Hepatocyte (in vitro differentiated cells): ENCODE measurements at regions not wholly inside any gene's neighbourhood (a gene's known extent, or its start where the extent isn't known, plus 50 kb on each side); places are given as distances from the start of the nearest gene placed in this dataset.

Source experiments
- CTCF ChIP-seq: fragments of 200-600 bp; sonication (generic); IDR thresholded peaks from 2 replicates; pipeline ENCODE4 v1.5.1; 2016; ENCODE audit warnings: antibody characterized with exemption, mild to moderate bottlenecking; ENCODE audit not compliant: poor library complexity
- EZH2 ChIP-seq: fragments of 200-600 bp; sonication (generic); IDR thresholded peaks from 2 replicates; pipeline ENCODE4 v1.6.1; 2016; ENCODE audit warnings: antibody characterized with exemption, mild to moderate bottlenecking, borderline replicate concordance

- no peak for TF ChIP-seq CTCF
- no peak for TF ChIP-seq EZH2
These were observed 317.9 kb downstream of the ETS1 start for GRCh38 chr11:128269466-128269865.
